Thyroid gland (tissue), 4 donors: ENCODE measurements at regions not wholly inside any gene's neighbourhood (a gene's known extent, or its start where the extent isn't known, plus 50 kb on each side); places are given as distances from the start of the nearest gene placed in this dataset.

Experiments
- DNase-seq, 2 donors: peaks; one replicate each; pipeline ENCODE4 v3.0.0-alpha.2; 2019
- H3K27ac ChIP-seq, 3 donors: fragments of 200-600 bp; sonication (generic); 1 replicate in 2 of 3; 2 replicates in 1 of 3; pipeline ENCODE4 v1.5.1; 2016 to 2019; ENCODE audit warnings: mild to moderate bottlenecking in 1 of 3, moderate library complexity in 1 of 3
- H3K27me3 ChIP-seq: fragments of 200-600 bp; sonication (generic); one replicate; pipeline ENCODE4 v1.5.1; 2019
- H3K36me3 ChIP-seq, 2 donors: fragments of 200-600 bp; sonication (generic); one replicate each; pipeline ENCODE4 v1.5.1; 2016 to 2019
- H3K4me1 ChIP-seq, 2 donors: fragments of 200-600 bp; sonication (generic); one replicate each; pipeline ENCODE4 v1.5.1; 2017 to 2019
- H3K4me3 ChIP-seq, 3 donors: fragments of 200-600 bp; sonication (generic); replicated peaks in 1 of 3; 1 replicate in 2 of 3; 2 replicates in 1 of 3; pipeline ENCODE4 v1.5.1; 2016; ENCODE audit warnings: mild to moderate bottlenecking in 1 of 3
- H3K9me3 ChIP-seq: fragments of 200-600 bp; sonication (generic); one replicate; pipeline ENCODE4 v1.5.1; 2017
- CTCF ChIP-seq, 6 experiments: fragments of 200-600 bp in 3 of 6; fragments of 450-650 bp in 3 of 6; sonication (generic) in 3 of 6; IDR thresholded peaks; one replicate each; pipeline ENCODE4 v1.5.1; 2016 to 2019; ENCODE audit warnings: antibody characterized with exemption in 6 of 6, mild to moderate bottlenecking in 2 of 6, inconsistent platforms in 1 of 6, moderate library complexity in 1 of 6
- POLR2A ChIP-seq, 2 donors: fragments of 450-650 bp; IDR thresholded peaks; one replicate each; pipeline ENCODE4 v1.6.1; 2017; ENCODE audit warnings: antibody characterized with exemption in 2 of 2, mild to moderate bottlenecking in 2 of 2, moderate library complexity in 1 of 2
- WGBS, 2 donors: methylation state at CpG; one replicate each; pipeline ENCODE4 v1.1.5; 2017; 5-methylcytosine and 5-hydroxymethylcytosine counted together
- intact Hi-C: fragments of 100-400 bp; cut with DNase I; formaldehyde crosslinking; loops from one replicate; pipeline ENCODE4 v1.15.1; 2023

GRCh38 chr1:198437332-198437731 is 103.1 kb downstream of the ATP6V1G3 start:
- no peaks in the 10 kb centered on the region for H3K36me3 ChIP-seq
- H3K27ac ChIP-seq = no peak overlapping the region
- H3K4me3 ChIP-seq = no peak overlapping the region
- no peak for DNase-seq
- H3K4me1 ChIP-seq = no peaks in the 10 kb centered on the region
- H3K9me3 ChIP-seq = no peaks in the 10 kb centered on the region
- TF ChIP-seq POLR2A (IDR thresholded peaks at IDR 0.05) (no peak), CTCF (IDR thresholded peaks at IDR 0.05) (no peak)
- intact Hi-C loops = no loop called here
- 69 to 71% methylated on average over 2 of the region's 2 CpGs for WGBS, 2 donors
- H3K27me3 ChIP-seq = no peaks in the 10 kb centered on the region

GRCh38 chr1:198436276-198436675 is 104.2 kb downstream of the ATP6V1G3 start:
- no peak overlapping the region for H3K27ac ChIP-seq
- H3K9me3 ChIP-seq = no peaks in the 10 kb centered on the region
- no peaks in the 10 kb centered on the region for H3K4me1 ChIP-seq
- no peak for DNase-seq
- no peaks in the 10 kb centered on the region for H3K27me3 ChIP-seq
- no peaks in the 10 kb centered on the region for H3K36me3 ChIP-seq
- intact Hi-C loops = no loop called here
- no peak overlapping the region for H3K4me3 ChIP-seq
- TF ChIP-seq POLR2A (IDR thresholded peaks at IDR 0.05) = no peak

GRCh38 chr1:198435056-198435455 is 105.4 kb downstream of the ATP6V1G3 start:
- Histone ChIP-seq H3K36me3 (no peaks in the 10 kb centered on the region), H3K4me3 (no peak overlapping the region), H3K27me3 (no peaks in the 10 kb centered on the region), H3K9me3 (no peaks in the 10 kb centered on the region), H3K4me1 (no peaks in the 10 kb centered on the region), H3K27ac (no peak overlapping the region)
- intact Hi-C loops = no loop called here
- no peak for DNase-seq
- no peak for TF ChIP-seq CTCF (IDR thresholded peaks at IDR 0.05)
- no peak for TF ChIP-seq POLR2A (IDR thresholded peaks at IDR 0.05)

GRCh38 chr1:198424441-198424840 is 116.0 kb downstream of the ATP6V1G3 start:
- TF ChIP-seq CTCF (IDR thresholded peaks at IDR 0.05) (no peak), POLR2A (IDR thresholded peaks at IDR 0.05) (no peak)
- no peak overlapping the region for H3K4me3 ChIP-seq
- WGBS, 2 donors = 89 to 92% methylated on average over 2 of the region's 2 CpGs

GRCh38 chr1:198423673-198424072 is 116.8 kb downstream of the ATP6V1G3 start:
- TF ChIP-seq CTCF (IDR thresholded peaks at IDR 0.05) = no peak
- TF ChIP-seq POLR2A (IDR thresholded peaks at IDR 0.05) = no peak
- no peaks in the 10 kb centered on the region for H3K36me3 ChIP-seq
- no peaks in the 10 kb centered on the region for H3K4me1 ChIP-seq
- no peaks in the 10 kb centered on the region for H3K9me3 ChIP-seq
- no peak overlapping the region for H3K27ac ChIP-seq
- DNase-seq = no peak
- no peak overlapping the region for H3K4me3 ChIP-seq
- no peaks in the 10 kb centered on the region for H3K27me3 ChIP-seq
- intact Hi-C loops = no loop called here
- 86 to 96% methylated on average over 1 of the region's 1 CpG for WGBS, 2 donors

More at GRCh38 chr1:198424441-198424840, 116.0 kb downstream of the ATP6V1G3 start:
- Histone ChIP-seq H3K4me1 (no peaks in the 10 kb centered on the region), H3K27me3 (no peaks in the 10 kb centered on the region), H3K9me3 (no peaks in the 10 kb centered on the region), H3K36me3 (no peaks in the 10 kb centered on the region), H3K27ac (no peak overlapping the region)
- no peak for DNase-seq
- intact Hi-C loops = no loop called here

- no peaks in the 10 kb centered on the region for H3K27me3 ChIP-seq
- no peaks in the 10 kb centered on the region for H3K9me3 ChIP-seq
- intact Hi-C loops = no loop called here
- no peaks in the 10 kb centered on the region for H3K36me3 ChIP-seq
- H3K27ac ChIP-seq = no peak overlapping the region
- no peak overlapping the region for H3K4me3 ChIP-seq
- H3K4me1 ChIP-seq = no peaks in the 10 kb centered on the region
- TF ChIP-seq POLR2A (IDR thresholded peaks at IDR 0.05) (no peak), CTCF (IDR thresholded peaks at IDR 0.05) (no peak)
- DNase-seq = no peak
Observed at GRCh38 chr1:198417039-198417438, 123.4 kb downstream of the ATP6V1G3 start.
